Smooth muscle cell (in vitro differentiated cells): ENCODE measurements at regions not wholly inside any gene's neighbourhood (a gene's known extent, or its start where the extent isn't known, plus 50 kb on each side); places are given as distances from the start of the nearest gene placed in this dataset.

ENCODE experiments used
- DNase-seq: peaks from one replicate; lab custom pipeline; 2025; ENCODE audit not compliant: unreplicated experiment; lab: John Stamatoyannopoulos, UW
- H2AFZ ChIP-seq: fragments of 200-600 bp; sonication (generic); 2 replicates; pipeline ENCODE4 v1.6.0; 2016; ENCODE audit warnings: antibody characterized with exemption, low read depth, mild to moderate bottlenecking
- H3F3A ChIP-seq: fragments of 200-600 bp; sonication (generic); 2 replicates; pipeline ENCODE4 v1.6.0; 2017; ENCODE audit warnings: antibody characterized with exemption, low read depth
- H3K27ac ChIP-seq: fragments of 200-600 bp; sonication (generic); 2 replicates; pipeline ENCODE4 v1.5.1; 2016; ENCODE audit warnings: low read depth, mild to moderate bottlenecking
- H3K27me3 ChIP-seq: fragments of 200-600 bp; sonication (generic); 2 replicates; pipeline ENCODE4 v1.6.1; 2016; ENCODE audit warnings: low read depth, mild to moderate bottlenecking
- H3K36me3 ChIP-seq: fragments of 200-600 bp; sonication (generic); 2 replicates; pipeline ENCODE4 v1.5.1; 2016; ENCODE audit warnings: low read depth
- H3K4me1 ChIP-seq: fragments of 200-600 bp; sonication (generic); 2 replicates; pipeline ENCODE4 v1.5.1; 2016; ENCODE audit warnings: low read depth
- H3K4me2 ChIP-seq: fragments of 200-600 bp; sonication (generic); 2 replicates; pipeline ENCODE4 v1.6.0; 2016; ENCODE audit warnings: mild to moderate bottlenecking
- H3K4me3 ChIP-seq: fragments of 200-600 bp; sonication (generic); 2 replicates; pipeline ENCODE4 v1.5.1; 2016; ENCODE audit warnings: mild to moderate bottlenecking
- H3K79me2 ChIP-seq: fragments of 200-600 bp; sonication (generic); 2 replicates; pipeline ENCODE4 v1.6.0; 2016; ENCODE audit warnings: low read depth, mild to moderate bottlenecking
- H3K9ac ChIP-seq: fragments of 200-600 bp; sonication (generic); 2 replicates; pipeline ENCODE4 v1.6.0; 2016; ENCODE audit warnings: low read depth
- H3K9me3 ChIP-seq: fragments of 200-600 bp; sonication (generic); replicated peaks from 2 replicates; pipeline ENCODE4 v1.5.1; 2016; ENCODE audit warnings: low read depth
- H4K20me1 ChIP-seq: fragments of 200-600 bp; sonication (generic); 2 replicates; pipeline ENCODE4 v1.6.0; 2016; ENCODE audit warnings: low read depth
- WGBS: methylation state at CpG from one replicate; pipeline ENCODE4 v1.1.7; 2016; ENCODE audit warnings: low lambda C conversion rate; 5-methylcytosine and 5-hydroxymethylcytosine counted together
- TF ChIP-seq, protein P1 (sequence below): fragments of 200-600 bp; sonication (generic); IDR thresholded peaks from 2 replicates; pipeline ENCODE4 v1.5.1; 2017; ENCODE audit warnings: borderline replicate concordance, mild to moderate bottlenecking, antibody characterized with exemption; ENCODE audit not compliant: insufficient read depth, poor library complexity, severe bottlenecking

- Histone ChIP-seq H3K4me2 (no peak overlapping the region), H3K79me2 (no peaks in the 10 kb centered on the region), H3K36me3 (no peaks in the 10 kb centered on the region), H3K4me3 (no peak overlapping the region), H3K27me3 (no peaks in the 10 kb centered on the region), H3K9me3 (no peaks in the 10 kb centered on the region), H3K27ac (no peak overlapping the region), H4K20me1 (no peaks in the 10 kb centered on the region), H2AFZ (no peak overlapping the region), H3K9ac (no peak overlapping the region), H3F3A (peaks cover 4% of the 10 kb centered on the region), H3K4me1 (no peaks in the 10 kb centered on the region)
- WGBS: 92% methylated on average over 6 of the region's 6 CpGs
- TF ChIP-seq, protein P1, sequence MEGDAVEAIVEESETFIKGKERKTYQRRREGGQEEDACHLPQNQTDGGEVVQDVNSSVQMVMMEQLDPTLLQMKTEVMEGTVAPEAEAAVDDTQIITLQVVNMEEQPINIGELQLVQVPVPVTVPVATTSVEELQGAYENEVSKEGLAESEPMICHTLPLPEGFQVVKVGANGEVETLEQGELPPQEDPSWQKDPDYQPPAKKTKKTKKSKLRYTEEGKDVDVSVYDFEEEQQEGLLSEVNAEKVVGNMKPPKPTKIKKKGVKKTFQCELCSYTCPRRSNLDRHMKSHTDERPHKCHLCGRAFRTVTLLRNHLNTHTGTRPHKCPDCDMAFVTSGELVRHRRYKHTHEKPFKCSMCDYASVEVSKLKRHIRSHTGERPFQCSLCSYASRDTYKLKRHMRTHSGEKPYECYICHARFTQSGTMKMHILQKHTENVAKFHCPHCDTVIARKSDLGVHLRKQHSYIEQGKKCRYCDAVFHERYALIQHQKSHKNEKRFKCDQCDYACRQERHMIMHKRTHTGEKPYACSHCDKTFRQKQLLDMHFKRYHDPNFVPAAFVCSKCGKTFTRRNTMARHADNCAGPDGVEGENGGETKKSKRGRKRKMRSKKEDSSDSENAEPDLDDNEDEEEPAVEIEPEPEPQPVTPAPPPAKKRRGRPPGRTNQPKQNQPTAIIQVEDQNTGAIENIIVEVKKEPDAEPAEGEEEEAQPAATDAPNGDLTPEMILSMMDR: no peak
- DNase-seq: no peak
Observed at GRCh38 chr14:98997526-98998205, 274.3 kb downstream of the BCL11B start.

DNA sequence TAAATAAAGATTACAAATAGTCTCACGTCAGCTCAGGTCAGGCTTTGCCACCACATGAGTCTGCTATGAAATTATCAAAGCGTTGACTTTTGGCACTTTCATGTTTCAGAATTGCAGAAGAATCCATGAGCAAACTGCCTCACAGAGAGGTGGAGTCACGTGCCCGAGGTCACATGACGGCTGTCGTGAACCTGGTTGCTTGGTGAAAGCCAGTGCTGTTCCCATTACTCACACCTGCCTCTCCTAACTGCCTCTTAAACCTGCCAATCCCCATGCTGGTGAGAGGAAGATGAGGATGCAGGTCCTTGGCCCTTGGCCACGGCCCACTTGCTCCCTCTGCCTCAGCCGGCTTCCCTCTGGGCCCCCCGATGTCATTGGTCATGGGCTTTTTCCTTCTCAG lies 272.7 kb downstream of the BCL11B start:
- H3K27ac ChIP-seq: no peak overlapping the region
- 81% methylated on average over 9 of the region's 9 CpGs for WGBS
- H3K9me3 ChIP-seq: no peaks in the 10 kb centered on the region
- H3K9ac ChIP-seq: no peak overlapping the region
- H3K4me2 ChIP-seq: no peak overlapping the region
- H3K36me3 ChIP-seq: no peaks in the 10 kb centered on the region
- peaks cover under 1% of the 10 kb centered on the region for H3F3A ChIP-seq
- H3K4me3 ChIP-seq: no peak overlapping the region
- DNase-seq: no peak
- TF ChIP-seq, protein P1: no peak
- no peak overlapping the region for H2AFZ ChIP-seq
- no peaks in the 10 kb centered on the region for H3K27me3 ChIP-seq
- no peaks in the 10 kb centered on the region for H3K79me2 ChIP-seq
- no peaks in the 10 kb centered on the region for H3K4me1 ChIP-seq
- no peaks in the 10 kb centered on the region for H4K20me1 ChIP-seq

DNA sequence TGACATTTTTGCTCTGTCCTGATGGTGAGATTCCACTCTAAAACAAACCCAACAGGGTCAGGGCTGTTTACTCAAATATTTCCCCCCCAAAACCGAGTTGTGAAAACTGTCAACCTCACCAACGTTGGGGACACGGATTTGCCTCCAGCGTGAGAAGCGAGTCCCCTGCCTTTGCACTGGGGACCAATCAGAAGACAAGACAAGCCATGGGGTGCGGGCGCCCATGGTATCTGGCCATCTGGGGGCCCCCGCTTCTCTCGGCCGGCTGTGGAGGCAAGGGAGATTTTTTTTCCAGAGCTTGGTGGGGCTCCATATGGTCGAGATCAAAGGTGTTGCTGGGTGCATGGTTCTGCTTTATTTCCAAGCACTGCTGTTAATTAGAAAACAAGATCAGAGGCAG lies 272.1 kb downstream of the BCL11B start:
- no peak overlapping the region for H3K4me2 ChIP-seq
- H3K4me1 ChIP-seq: no peaks in the 10 kb centered on the region
- WGBS: 96% methylated on average over 11 of the region's 11 CpGs
- no peak overlapping the region for H3K9ac ChIP-seq
- TF ChIP-seq, protein P1: no peak
- H3K27me3 ChIP-seq: no peaks in the 10 kb centered on the region
- H3K79me2 ChIP-seq: no peaks in the 10 kb centered on the region
- no peak overlapping the region for H2AFZ ChIP-seq
- H3K36me3 ChIP-seq: no peaks in the 10 kb centered on the region
- no peak overlapping the region for H3K4me3 ChIP-seq
- DNase-seq: no peak
- no peaks in the 10 kb centered on the region for H3K9me3 ChIP-seq
- H4K20me1 ChIP-seq: no peaks in the 10 kb centered on the region
- no peaks in the 10 kb centered on the region for H3F3A ChIP-seq
- H3K27ac ChIP-seq: no peak overlapping the region

- 86% methylated on average over 7 of the region's 7 CpGs for WGBS
Observed at GRCh38 chr14:99001241-99001640, 270.8 kb downstream of the BCL11B start.

More at GRCh38 chr14:99001241-99001640, 270.8 kb downstream of the BCL11B start:
- H3K9ac ChIP-seq: no peak overlapping the region
- H3K9me3 ChIP-seq: no peaks in the 10 kb centered on the region
- H3K4me3 ChIP-seq: no peak overlapping the region
- TF ChIP-seq, protein P1: no peak
- no peaks in the 10 kb centered on the region for H3K79me2 ChIP-seq
- no peak overlapping the region for H3K4me2 ChIP-seq
- H2AFZ ChIP-seq: no peak overlapping the region
- DNase-seq: no peak
- H3K27ac ChIP-seq: no peak overlapping the region
- no peaks in the 10 kb centered on the region for H4K20me1 ChIP-seq
- no peaks in the 10 kb centered on the region for H3K4me1 ChIP-seq
- H3F3A ChIP-seq: no peaks in the 10 kb centered on the region
- no peaks in the 10 kb centered on the region for H3K36me3 ChIP-seq
- no peaks in the 10 kb centered on the region for H3K27me3 ChIP-seq
